Astrocyte of the cerebellum (primary cell): ENCODE measurements at regions not wholly inside any gene's neighbourhood (a gene's known extent, or its start where the extent isn't known, plus 50 kb on each side); places are given as distances from the start of the nearest gene placed in this dataset.

Source experiments
- DNase-seq: peaks from one replicate; pipeline ENCODE4 v3.0.0-alpha.2; 2011; ENCODE audit warnings: low read depth
- H3K4me3 ChIP-seq: 2 replicates; pipeline ENCODE4 v1.5.1; 2011; ENCODE audit warnings: mild to moderate bottlenecking, low read depth, low read length, moderate library complexity
- CTCF ChIP-seq: IDR thresholded peaks from 2 replicates; pipeline ENCODE4 v1.5.1; 2012; ENCODE audit warnings: low read length, low read depth, moderate library complexity, mild to moderate bottlenecking; ENCODE audit errors: missing control alignments
- in situ Hi-C: cut with HindIII; loops from 2 replicates; pipeline ENCODE4 v1.10.0; 2017; ENCODE audit warnings: low sequenced_read_pairs

- no peak overlapping the region for H3K4me3 ChIP-seq
- in situ Hi-C loops, result no loop called here
- DNase-seq, result no peak
- no peak for TF ChIP-seq CTCF
Observed at GRCh38 chr6:168229368-168229752, 90.2 kb downstream of the DACT2 start.

- TF ChIP-seq CTCF, result no peak
- in situ Hi-C loops, result no loop called here
- DNase-seq, result no peak
- no peak overlapping the region for H3K4me3 ChIP-seq
Observed at GRCh38 chr6:168228676-168229367, 90.8 kb downstream of the DACT2 start.

GRCh38 chr6:168227840-168228239, 91.7 kb downstream of the DACT2 start:
- no peak overlapping the region for H3K4me3 ChIP-seq
- DNase-seq, result no peak
- in situ Hi-C loops, result no loop called here
- no peak for TF ChIP-seq CTCF

GRCh38 chr6:168226902-168227318, 92.7 kb downstream of the DACT2 start:
- in situ Hi-C loops, result no loop called here
- TF ChIP-seq CTCF, result no peak
- DNase-seq, result peak; percentile 13
- H3K4me3 ChIP-seq, result no peak overlapping the region

GRCh38 chr6:168226061-168226752, 93.4 kb downstream of the DACT2 start:
- no peak for DNase-seq
- no peak overlapping the region for H3K4me3 ChIP-seq
- no peak for TF ChIP-seq CTCF
- in situ Hi-C loops, result no loop called here

- H3K4me3 ChIP-seq, result no peak overlapping the region
- in situ Hi-C loops, result no loop called here
- DNase-seq, result no peak
- no peak for TF ChIP-seq CTCF
Observed at GRCh38 chr6:168225471-168225911, 94.1 kb downstream of the DACT2 start.
